HG03095 (cell line): ENCODE measurements at regions not wholly inside any gene's neighbourhood (a gene's known extent, or its start where the extent isn't known, plus 50 kb on each side); places are given as distances from the start of the nearest gene placed in this dataset.
A peak's percentile ranks its signal among the peaks of the same experiment; 100 is the strongest.
"Not testable (repeated sequence)": the region's sequence is repeated elsewhere in the genome, so short reads cannot be mapped to it uniquely, and the experiment has no call there.

ENCODE experiments used
- ATAC-seq: cut with Tn5 transposase; IDR thresholded peaks from one replicate; pipeline ENCODE4 v1.9.1; 2021; ENCODE audit warnings: moderate library complexity; ENCODE audit not compliant: unreplicated experiment

DNA sequence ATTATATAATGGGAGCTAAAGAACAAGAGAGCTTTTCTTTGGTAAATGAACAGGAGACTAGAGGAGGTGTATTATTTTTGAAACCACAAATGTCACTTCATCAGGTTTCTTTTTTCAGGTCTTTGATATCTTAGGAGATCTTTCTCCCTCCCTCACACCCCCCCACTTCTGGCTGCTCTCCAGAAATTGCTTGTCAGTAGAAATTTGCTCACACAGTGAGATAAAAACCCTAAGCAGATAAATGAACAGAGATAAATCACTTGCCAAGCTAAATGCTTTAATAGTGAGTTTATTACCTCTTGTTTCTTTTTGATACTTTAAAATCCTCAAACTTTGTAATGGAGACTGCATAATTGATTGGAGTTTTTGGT lies 421.2 kb upstream of the TENM3 start:
- ATAC-seq, result no peak

DNA sequence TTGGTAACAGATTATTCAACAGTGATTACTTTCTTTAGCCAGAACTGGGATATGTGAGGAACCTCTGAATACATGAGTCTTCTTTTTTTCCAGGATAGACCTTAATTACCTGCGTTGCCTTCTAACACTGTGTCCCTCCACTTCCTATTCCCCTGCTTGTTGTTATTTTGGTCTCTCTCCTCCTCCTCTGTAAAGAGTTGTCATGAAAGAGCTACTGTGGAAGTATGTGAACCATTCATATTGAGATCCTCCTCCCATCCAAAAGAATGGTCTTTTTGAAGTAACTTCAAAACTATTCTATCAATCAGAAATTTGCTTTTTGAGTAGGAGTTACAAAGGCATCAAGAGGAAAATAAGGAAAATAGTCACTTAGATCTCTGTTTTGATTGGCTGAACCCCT lies 420.0 kb upstream of the TENM3 start:
- no peak for ATAC-seq

DNA sequence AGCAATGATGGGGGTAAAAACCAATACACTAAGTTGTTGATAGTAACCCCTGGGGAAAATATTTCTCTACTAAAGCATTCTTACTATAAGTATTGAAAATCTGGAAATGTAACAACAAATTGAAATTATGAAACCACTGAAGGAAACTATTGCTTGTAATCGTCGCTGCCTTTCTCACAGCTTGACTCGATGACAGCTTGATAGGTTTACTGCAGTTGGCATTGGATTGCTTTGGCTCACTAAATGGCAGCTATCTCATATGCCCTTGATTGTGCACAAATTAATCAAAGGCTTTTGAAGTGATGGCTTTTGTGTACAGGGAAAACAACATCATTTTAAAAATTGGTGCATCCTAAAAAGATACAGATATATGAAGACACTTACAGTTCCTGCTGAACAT lies 419.6 kb upstream of the TENM3 start:
- ATAC-seq, result no peak

DNA sequence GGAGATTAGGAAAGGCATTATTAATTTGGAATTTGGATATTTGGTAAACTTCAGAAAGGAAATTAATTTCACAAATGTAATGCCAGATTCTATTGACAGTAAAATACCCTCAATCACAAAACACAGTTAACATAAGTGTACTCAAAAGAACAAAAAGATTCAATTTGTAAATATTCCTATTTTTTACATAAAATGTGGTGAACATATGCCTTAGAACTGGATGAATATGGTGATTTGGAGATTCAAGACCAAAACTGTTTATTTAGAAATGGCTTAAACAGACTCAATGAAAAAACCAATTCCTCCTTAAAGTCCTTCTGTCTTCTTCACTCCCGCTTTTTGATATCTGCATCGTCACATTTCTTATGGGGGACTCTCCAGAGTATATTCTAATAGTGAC lies 417.6 kb upstream of the TENM3 start:
- no peak for ATAC-seq

- ATAC-seq, result no peak
Observed at GRCh38 chr4:181827246-181827645, 416.0 kb upstream of the TENM3 start.

GRCh38 chr4:181830404-181831035 lies 412.7 kb upstream of the TENM3 start:
- peak; percentile 77 for ATAC-seq

- ATAC-seq, result no peak
Observed at GRCh38 chr4:181834071-181834470, 409.1 kb upstream of the TENM3 start.

GRCh38 chr4:181835348-181835747 lies 407.9 kb upstream of the TENM3 start:
- no peak for ATAC-seq

- ATAC-seq, result no peak
Observed at GRCh38 chr4:181838253-181838652, 404.9 kb upstream of the TENM3 start.

GRCh38 chr4:181843797-181844196 lies 399.4 kb upstream of the TENM3 start:
- ATAC-seq, result not testable (repeated sequence)

DNA sequence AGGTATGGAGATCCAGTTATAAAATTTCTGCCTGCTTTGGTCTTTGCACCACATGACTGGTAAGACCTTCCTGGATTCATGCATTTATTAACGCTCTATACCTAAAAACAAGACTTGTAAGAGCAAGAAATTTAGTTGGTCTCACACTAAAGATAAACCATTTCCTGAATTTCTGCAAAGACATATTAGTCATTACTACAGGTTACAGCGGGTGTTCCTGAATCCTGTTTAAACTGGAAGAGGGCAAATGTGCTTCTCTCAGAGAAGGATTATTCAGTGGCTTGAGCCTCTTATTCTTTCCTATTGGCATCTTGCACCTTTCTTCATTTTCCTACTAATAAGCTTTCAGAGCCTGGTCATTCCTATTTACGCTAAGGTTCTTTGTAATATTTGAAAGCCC lies 397.6 kb upstream of the TENM3 start:
- no peak for ATAC-seq

GRCh38 chr4:181846934-181847333 lies 396.3 kb upstream of the TENM3 start:
- ATAC-seq, result no peak

DNA sequence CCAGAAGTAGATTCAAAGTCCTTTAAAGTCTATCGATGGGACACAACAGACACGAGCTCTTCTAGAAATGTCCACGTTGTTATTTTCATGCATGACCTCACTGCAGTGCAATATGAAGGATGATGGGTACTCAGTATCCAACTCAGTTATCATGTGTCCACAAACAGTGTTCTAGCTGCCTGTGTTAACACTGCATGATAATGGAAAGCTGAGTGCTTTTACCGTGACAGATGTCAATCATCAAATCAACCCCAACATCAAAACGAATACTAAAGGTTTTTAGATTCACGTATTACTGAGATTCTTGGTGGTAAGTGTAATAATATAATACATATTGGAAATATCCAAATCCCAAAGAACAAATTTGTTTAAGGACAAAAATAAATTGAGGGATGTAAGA lies 394.8 kb upstream of the TENM3 start:
- no peak for ATAC-seq

DNA sequence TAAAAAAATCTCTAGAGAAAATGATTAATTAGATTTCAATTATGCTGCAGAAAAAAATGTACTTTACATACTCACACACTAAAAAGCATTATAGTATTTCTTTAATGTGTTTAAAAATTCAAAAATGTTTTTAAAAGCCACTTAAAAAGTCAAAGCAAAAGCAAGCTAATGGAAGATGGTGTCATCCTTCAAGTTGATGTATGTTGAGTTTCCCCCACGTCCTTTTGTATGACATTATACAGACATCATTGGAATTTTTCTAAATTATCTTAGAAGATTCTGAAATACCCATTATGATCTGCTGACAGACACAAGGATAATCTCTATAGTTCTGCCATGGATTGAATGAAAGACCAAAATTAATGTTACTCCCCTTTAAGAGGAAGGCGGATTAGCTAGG lies 393.7 kb upstream of the TENM3 start:
- no peak for ATAC-seq

DNA sequence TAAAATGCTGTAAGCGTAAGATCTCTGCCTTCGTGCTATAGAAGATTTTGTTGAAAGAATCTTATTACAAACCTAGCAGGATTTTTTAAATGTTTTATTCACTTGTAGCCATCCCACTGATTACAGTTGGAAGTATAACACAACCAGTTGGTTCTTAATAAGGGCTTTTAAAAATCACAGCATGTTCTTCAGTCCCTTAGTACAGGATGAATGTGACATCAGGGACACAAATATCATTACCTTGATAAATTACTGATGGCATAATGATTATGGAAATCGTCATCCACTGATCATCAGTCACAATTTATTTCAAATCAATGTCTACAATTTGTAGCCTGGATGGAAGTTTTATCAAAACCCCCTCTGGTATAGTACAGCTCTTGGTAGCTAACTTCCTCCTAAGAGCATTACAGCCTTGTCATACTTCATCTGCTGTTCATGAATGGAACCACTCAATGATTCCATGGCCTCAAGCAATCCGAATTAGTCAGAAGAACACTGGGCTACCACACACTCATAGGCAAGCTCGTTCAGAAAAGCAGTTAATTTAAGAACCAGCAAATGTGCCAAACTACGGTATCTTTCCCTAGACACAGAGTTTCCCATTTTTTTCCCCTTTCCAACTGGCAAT lies 389.2 kb upstream of the TENM3 start:
- no peak for ATAC-seq

DNA sequence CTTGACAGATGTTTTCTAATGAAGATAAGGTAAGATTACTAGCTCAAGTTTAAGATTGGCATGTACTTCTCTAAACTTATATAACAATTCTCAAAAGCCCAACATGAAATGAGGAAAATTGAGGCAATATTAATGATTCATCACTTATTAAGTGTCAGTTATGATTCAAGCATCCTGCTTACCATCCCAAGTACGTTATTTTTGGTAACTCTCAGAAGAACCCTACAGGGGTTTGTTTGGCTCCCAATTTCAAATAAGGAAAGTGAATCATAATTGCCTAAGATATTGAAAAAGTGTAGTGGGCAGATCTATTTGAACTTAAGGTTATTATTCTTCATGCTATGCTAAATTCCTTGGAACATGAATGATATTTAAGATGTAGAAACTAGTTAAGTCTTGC lies 387.9 kb upstream of the TENM3 start:
- no peak for ATAC-seq

- not testable (repeated sequence) for ATAC-seq
Observed at GRCh38 chr4:181857471-181857870, 385.7 kb upstream of the TENM3 start.

GRCh38 chr4:181858741-181859140 lies 384.5 kb upstream of the TENM3 start:
- no peak for ATAC-seq

GRCh38 chr4:181859439-181859838 lies 383.8 kb upstream of the TENM3 start:
- no peak for ATAC-seq

- no peak for ATAC-seq
Observed at GRCh38 chr4:181860157-181860556, 383.0 kb upstream of the TENM3 start.

GRCh38 chr4:181860668-181861067 lies 382.5 kb upstream of the TENM3 start:
- ATAC-seq, result no peak

- ATAC-seq, result no peak
Observed at GRCh38 chr4:181863856-181864255, 379.3 kb upstream of the TENM3 start.

DNA sequence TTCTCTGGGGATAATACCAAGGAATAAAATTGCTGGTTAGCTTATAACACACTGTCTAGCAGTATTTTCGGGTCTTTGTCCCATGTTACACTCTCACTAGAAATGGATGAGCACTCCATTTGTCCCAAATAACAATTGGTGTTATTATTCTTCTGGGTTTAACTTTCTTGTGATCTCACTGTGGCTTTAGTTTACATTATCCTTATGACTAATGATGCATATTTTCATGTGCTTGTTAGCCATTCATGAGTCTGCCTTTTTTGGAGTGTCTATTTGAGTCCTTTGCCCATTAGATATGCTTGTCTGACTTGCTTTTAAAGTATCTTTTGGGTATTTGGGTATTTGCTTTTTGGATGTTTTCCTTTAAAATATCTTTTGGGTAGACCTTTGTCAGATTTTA lies 372.9 kb upstream of the TENM3 start:
- ATAC-seq, result no peak
